ENCODE measurements at regions not wholly inside any gene's neighbourhood (a gene's known extent, or its start where the extent isn't known, plus 50 kb on each side); places are given as distances from the start of the nearest gene placed in this dataset.

DNA sequence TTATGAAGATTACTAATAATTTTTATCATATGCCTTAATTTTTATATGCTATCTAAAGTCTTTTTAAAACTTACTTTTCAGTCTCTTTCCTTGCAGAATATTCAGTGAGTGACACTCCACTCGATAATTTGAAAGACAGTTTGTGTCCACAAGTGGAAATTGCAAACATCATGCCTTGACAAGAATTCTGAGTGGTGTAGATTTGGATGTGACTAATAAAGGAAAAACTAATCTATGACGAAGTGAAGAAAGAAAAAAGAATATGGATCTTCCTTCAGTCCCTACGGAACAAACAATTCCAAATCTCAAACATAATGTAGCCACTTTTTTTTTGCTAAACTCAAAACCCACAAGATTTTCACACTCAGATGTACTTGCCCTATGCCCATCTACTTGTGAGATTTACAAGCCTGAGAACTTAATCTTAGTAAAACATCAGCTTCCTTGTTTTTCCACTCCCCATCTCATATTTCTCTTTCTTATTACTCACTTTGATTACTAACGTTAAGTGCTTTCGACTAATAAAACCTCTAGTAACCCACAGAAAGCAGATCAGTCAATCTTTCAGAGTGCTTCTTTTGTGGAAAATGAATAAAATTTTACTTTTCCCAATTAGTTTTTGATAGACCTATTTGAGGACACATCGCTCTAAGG is 1155.8 kb downstream of the GRIK2 start:
- intact Hi-C loops (cut with micrococcal nuclease), result no loop called here

More for the DNA sequence above, 1155.8 kb downstream of the GRIK2 start:
- no peak for DNase-seq (ENCODE audit: extremely low read depth in 1 of 4, low spot score in 3 of 4)
- Histone ChIP-seq H3K27ac (ENCODE audit: extremely low read depth, low read depth, low read length) (no peak overlapping the region), H3K9ac (ENCODE audit: insufficient read depth in 1 of 2, low read depth in 2 of 2, low read length in 2 of 2) (no peak overlapping the region), H3K36me3 (ENCODE audit: control insufficient read depth, insufficient read depth, low read length) (no peaks in the 10 kb centered on the region), H3K4me2 (ENCODE audit: insufficient read depth, low read length) (no peak overlapping the region), H3K4me3 (no peak overlapping the region), H2AFZ (ENCODE audit: low read depth, low read length) (no peak overlapping the region), H3K27me3 (ENCODE audit: control insufficient read depth in 2 of 2, insufficient read depth in 2 of 2, low read length in 2 of 2) (no peaks in the 10 kb centered on the region), H3K79me2 (ENCODE audit: control insufficient read depth, insufficient read depth, low read length) (no peaks in the 10 kb centered on the region), H4K20me1 (replicated peaks; ENCODE audit: control insufficient read depth, insufficient read depth, low read length) (no peaks in the 10 kb centered on the region), H3K4me1 (replicated peaks in 1 of 2; ENCODE audit: control insufficient read depth in 2 of 2, insufficient read depth in 2 of 2, low read length in 2 of 2) (no peaks in the 10 kb centered on the region), H3K9me3 (replicated peaks; ENCODE audit: control insufficient read depth, insufficient read depth, low read depth, low read length) (no peaks in the 10 kb centered on the region), H3K9me1 (ENCODE audit: control insufficient read depth, insufficient read depth, low read length) (no peaks in the 10 kb centered on the region)
- in situ Hi-C loops (cut with MboI), result no loop called here
- no peak for FAIRE-seq
- CTCF ChIA-PET (ENCODE audit: low intra/inter-chr PET ratio), result no interaction called here
- no peak for TF ChIP-seq E4F1 (CRISPR knock-in tag; IDR thresholded peaks at IDR 0.05; ENCODE audit: borderline replicate concordance)
- no peak for TF ChIP-seq ZBTB40 (IDR thresholded peaks at IDR 0.05)
- TF ChIP-seq ZBTB40 (CRISPR knock-in tag; IDR thresholded peaks at IDR 0.05), result no peak
- no peak for TF ChIP-seq ZNF436 (CRISPR knock-in tag; IDR thresholded peaks at IDR 0.05)
- TF ChIP-seq XRCC3 (IDR thresholded peaks at IDR 0.05), result no peak
- TF ChIP-seq MXD1 (CRISPR knock-in tag; IDR thresholded peaks at IDR 0.05; ENCODE audit: borderline replicate concordance, poor library complexity, severe bottlenecking), result no peak
- POLR2A ChIA-PET, result no interaction called here
- ATAC-seq, result no peak
- BruUV-seq (replicated peaks), result no TSS peak
- WGBS (ENCODE audit: insufficient coverage, low coverage, missing lambda C conversion rate), result under 1% methylated on average over 6 of the region's 6 CpGs
